NOMO-1 treated with DMSO at 0.1 percent for 48 hours (cell line): ENCODE measurements at regions not wholly inside any gene's neighbourhood (a gene's known extent, or its start where the extent isn't known, plus 50 kb on each side); places are given as distances from the start of the nearest gene placed in this dataset.

Experiments used
- DNase-seq: peaks from one replicate; lab custom pipeline; 2025; ENCODE audit not compliant: unreplicated experiment; lab: John Stamatoyannopoulos, UW

GRCh38 chr11:131111775-131112174, 195.5 kb upstream of the SNX19 start:
- no peak for DNase-seq

GRCh38 chr11:131118247-131118646, 202.0 kb upstream of the SNX19 start:
- DNase-seq = no peak

GRCh38 chr11:131121426-131122333, 205.4 kb upstream of the SNX19 start:
- no peak for DNase-seq

- DNase-seq = no peak
Observed at GRCh38 chr11:131122448-131122847, 206.2 kb upstream of the SNX19 start.

- no peak for DNase-seq
Observed at GRCh38 chr11:131129474-131129873, 213.2 kb upstream of the SNX19 start.

- no peak for DNase-seq
Observed at GRCh38 chr11:131135611-131136010, 219.3 kb upstream of the SNX19 start.

GRCh38 chr11:131136486-131136885, 220.2 kb upstream of the SNX19 start:
- no peak for DNase-seq

GRCh38 chr11:131137046-131137445, 220.8 kb upstream of the SNX19 start:
- no peak for DNase-seq

GRCh38 chr11:131138731-131139130, 222.5 kb upstream of the SNX19 start:
- DNase-seq = no peak

GRCh38 chr11:131145791-131146190, 224.6 kb upstream of the NTM start:
- no peak for DNase-seq

GRCh38 chr11:131146827-131147490, 223.5 kb upstream of the NTM start:
- DNase-seq = no peak

GRCh38 chr11:131154351-131154750, 216.1 kb upstream of the NTM start:
- no peak for DNase-seq

- DNase-seq = no peak
Observed at GRCh38 chr11:131157678-131158077, 212.7 kb upstream of the NTM start.

- DNase-seq = no peak
Observed at GRCh38 chr11:131160846-131161245, 209.6 kb upstream of the NTM start.

GRCh38 chr11:131163613-131164012, 206.8 kb upstream of the NTM start:
- no peak for DNase-seq

GRCh38 chr11:131165036-131165435, 205.4 kb upstream of the NTM start:
- DNase-seq = no peak

- no peak for DNase-seq
Observed at GRCh38 chr11:131168839-131169713, 201.3 kb upstream of the NTM start.

GRCh38 chr11:131172011-131172410, 198.4 kb upstream of the NTM start:
- DNase-seq = no peak

GRCh38 chr11:131178020-131178419, 192.4 kb upstream of the NTM start:
- DNase-seq = no peak

GRCh38 chr11:131178596-131178995, 191.8 kb upstream of the NTM start:
- DNase-seq = no peak

- DNase-seq = no peak
Observed at GRCh38 chr11:131179836-131180235, 190.6 kb upstream of the NTM start.
